ENCODE measurements at regions not wholly inside any gene's neighbourhood (a gene's known extent, or its start where the extent isn't known, plus 50 kb on each side); places are given as distances from the start of the nearest gene placed in this dataset.
"Not testable (repeated sequence)": the region's sequence is repeated elsewhere in the genome, so short reads cannot be mapped to it uniquely, and the experiment has no call there.

GRCh38 chr19:23547816-23548430 lies 139.1 kb downstream of the ZNF675 start:
- TF ChIP-seq CTCF (IDR thresholded peaks at IDR 0.05; ENCODE audit: control insufficient read depth, extremely low read depth, insufficient read depth), result no peak
- no peak overlapping the region for H3K4me3 ChIP-seq (ENCODE audit: low read depth, low read length)
- DNase-seq (ENCODE audit: low read depth), result no peak

GRCh38 chr19:23547156-23547555 lies 139.9 kb downstream of the ZNF675 start:
- TF ChIP-seq CTCF (IDR thresholded peaks at IDR 0.05; ENCODE audit: control insufficient read depth, extremely low read depth, insufficient read depth), result no peak
- no peak for DNase-seq (ENCODE audit: low read depth)
- H3K4me3 ChIP-seq (ENCODE audit: low read depth, low read length), result no peak overlapping the region

GRCh38 chr19:23543351-23543750 lies 143.7 kb downstream of the ZNF675 start:
- TF ChIP-seq CTCF (IDR thresholded peaks at IDR 0.05; ENCODE audit: control insufficient read depth, extremely low read depth, insufficient read depth), result no peak
- DNase-seq (ENCODE audit: low read depth), result no peak
- no peak overlapping the region for H3K4me3 ChIP-seq (ENCODE audit: low read depth, low read length)

- no peak for DNase-seq (ENCODE audit: low read depth)
- H3K4me3 ChIP-seq (ENCODE audit: low read depth, low read length), result no peak overlapping the region
- TF ChIP-seq CTCF (IDR thresholded peaks at IDR 0.05; ENCODE audit: control insufficient read depth, extremely low read depth, insufficient read depth), result no peak
Measured at GRCh38 chr19:23542562-23542961, 144.4 kb downstream of the ZNF675 start.

GRCh38 chr19:23541991-23542390 lies 145.0 kb downstream of the ZNF675 start:
- no peak for DNase-seq (ENCODE audit: low read depth)
- TF ChIP-seq CTCF (IDR thresholded peaks at IDR 0.05; ENCODE audit: control insufficient read depth, extremely low read depth, insufficient read depth), result no peak
- no peak overlapping the region for H3K4me3 ChIP-seq (ENCODE audit: low read depth, low read length)

GRCh38 chr19:23540180-23540579 lies 144.9 kb upstream of the ZNF91 start:
- not testable (repeated sequence) for DNase-seq (ENCODE audit: low read depth); H3K4me3 ChIP-seq (ENCODE audit: low read depth, low read length)

- DNase-seq (ENCODE audit: low read depth), result no peak
- H3K4me3 ChIP-seq (ENCODE audit: low read depth, low read length), result no peak overlapping the region
- no peak for TF ChIP-seq CTCF (IDR thresholded peaks at IDR 0.05; ENCODE audit: control insufficient read depth, extremely low read depth, insufficient read depth)
Measured at GRCh38 chr19:23539499-23539898, 144.2 kb upstream of the ZNF91 start.

- not testable (repeated sequence) for DNase-seq (ENCODE audit: low read depth); H3K4me3 ChIP-seq (ENCODE audit: low read depth, low read length)
Measured at GRCh38 chr19:23537136-23537535, 141.9 kb upstream of the ZNF91 start.

GRCh38 chr19:23536341-23536740 lies 141.1 kb upstream of the ZNF91 start:
- not testable (repeated sequence) for DNase-seq (ENCODE audit: low read depth); H3K4me3 ChIP-seq (ENCODE audit: low read depth, low read length)

GRCh38 chr19:23535901-23536300 lies 140.6 kb upstream of the ZNF91 start:
- not testable (repeated sequence) for H3K4me3 ChIP-seq (ENCODE audit: low read depth, low read length); DNase-seq (ENCODE audit: low read depth)

GRCh38 chr19:23533441-23533840 lies 138.2 kb upstream of the ZNF91 start:
- not testable (repeated sequence) for H3K4me3 ChIP-seq (ENCODE audit: low read depth, low read length); DNase-seq (ENCODE audit: low read depth)
